Adrenal gland (tissue), 5 donors: ENCODE measurements at regions not wholly inside any gene's neighbourhood (a gene's known extent, or its start where the extent isn't known, plus 50 kb on each side); places are given as distances from the start of the nearest gene placed in this dataset.

Experiments
- CTCF ChIP-seq, 6 experiments: fragments of 450-650 bp in 4 of 6; fragments of 200-600 bp in 2 of 6; sonication (generic) in 1 of 6; IDR thresholded peaks; 1 replicate in 5 of 6; 2 replicates in 1 of 6; pipeline versions ENCODE4 v1.5.1 to v1.8.0; 2016 to 2021; ENCODE audit warnings: antibody characterized with exemption in 6 of 6, mild to moderate bottlenecking in 2 of 6, moderate library complexity in 1 of 6
- POLR2A ChIP-seq, 2 donors: fragments of 450-650 bp; IDR thresholded peaks; one replicate each; pipeline ENCODE4 v1.6.1; 2017; ENCODE audit warnings: antibody characterized with exemption in 2 of 2, mild to moderate bottlenecking in 2 of 2, moderate library complexity in 1 of 2
- donor health status: DM: no; HTN: no; CAD: no.

GRCh38 chr10:9602998-9603397, 1414.7 kb upstream of the CELF2 start:
- TF ChIP-seq CTCF (IDR thresholded peaks at IDR 0.05) (no peak), POLR2A (IDR thresholded peaks at IDR 0.05) (no peak)
